ENCODE measurements at regions not wholly inside any gene's neighbourhood (a gene's known extent, or its start where the extent isn't known, plus 50 kb on each side); places are given as distances from the start of the nearest gene placed in this dataset.

GRCh38 chr12:85733221-85733840 lies 102.9 kb downstream of the RASSF9 start:
- no peak overlapping the region for H3K4me3 ChIP-seq (ENCODE audit: low read depth in 1 of 2, low read length in 2 of 2)
- H3K27ac ChIP-seq (ENCODE audit: low read depth in 2 of 2, low read length in 1 of 2), result no peak overlapping the region
- no peaks in the 10 kb centered on the region for H3K9me3 ChIP-seq (ENCODE audit: control insufficient read depth in 2 of 2, insufficient read depth in 1 of 2, low read depth in 1 of 2, low read length in 1 of 2)
- WGBS, 2 donors, result 67 to 76% methylated on average over 5 of the region's 5 CpGs
- H3K27me3 ChIP-seq (ENCODE audit: control insufficient read depth in 1 of 2, insufficient read depth in 2 of 2, low read length in 2 of 2), result no peaks in the 10 kb centered on the region
- no peaks in the 10 kb centered on the region for H3K4me1 ChIP-seq (ENCODE audit: control insufficient read depth in 2 of 2, insufficient read depth in 2 of 2, low read length in 1 of 2)
- no peaks in the 10 kb centered on the region for H3K36me3 ChIP-seq (ENCODE audit: control insufficient read depth in 2 of 2, insufficient read depth in 2 of 2, low read length in 1 of 2)

GRCh38 chr12:85733984-85734383 lies 102.2 kb downstream of the RASSF9 start:
- no peaks in the 10 kb centered on the region for H3K9me3 ChIP-seq (ENCODE audit: control insufficient read depth in 2 of 2, insufficient read depth in 1 of 2, low read depth in 1 of 2, low read length in 1 of 2)
- H3K27me3 ChIP-seq (ENCODE audit: control insufficient read depth in 1 of 2, insufficient read depth in 2 of 2, low read length in 2 of 2), result no peaks in the 10 kb centered on the region
- no peaks in the 10 kb centered on the region for H3K36me3 ChIP-seq (ENCODE audit: control insufficient read depth in 2 of 2, insufficient read depth in 2 of 2, low read length in 1 of 2)
- no peak overlapping the region for H3K27ac ChIP-seq (ENCODE audit: low read depth in 2 of 2, low read length in 1 of 2)
- H3K4me3 ChIP-seq (ENCODE audit: low read depth in 1 of 2, low read length in 2 of 2), result no peak overlapping the region
- 85 to 86% methylated on average over 1 of the region's 1 CpG for WGBS, 2 donors
- H3K4me1 ChIP-seq (ENCODE audit: control insufficient read depth in 2 of 2, insufficient read depth in 2 of 2, low read length in 1 of 2), result no peaks in the 10 kb centered on the region

- Histone ChIP-seq H3K4me3 (ENCODE audit: low read depth in 1 of 2, low read length in 2 of 2) (no peak overlapping the region), H3K36me3 (ENCODE audit: control insufficient read depth in 2 of 2, insufficient read depth in 2 of 2, low read length in 1 of 2) (no peaks in the 10 kb centered on the region), H3K4me1 (ENCODE audit: control insufficient read depth in 2 of 2, insufficient read depth in 2 of 2, low read length in 1 of 2) (no peaks in the 10 kb centered on the region), H3K27me3 (ENCODE audit: control insufficient read depth in 1 of 2, insufficient read depth in 2 of 2, low read length in 2 of 2) (no peaks in the 10 kb centered on the region), H3K27ac (ENCODE audit: low read depth in 2 of 2, low read length in 1 of 2) (no peak overlapping the region), H3K9me3 (ENCODE audit: control insufficient read depth in 2 of 2, insufficient read depth in 1 of 2, low read depth in 1 of 2, low read length in 1 of 2) (no peaks in the 10 kb centered on the region)
- 18 to 34% methylated on average over 1 of the region's 1 CpG for WGBS, 2 donors
Measured at GRCh38 chr12:85740186-85740585, 96.0 kb downstream of the RASSF9 start.

GRCh38 chr12:85741046-85741445 lies 95.2 kb downstream of the RASSF9 start:
- Histone ChIP-seq H3K27ac (ENCODE audit: low read depth in 2 of 2, low read length in 1 of 2) (no peak overlapping the region), H3K4me3 (ENCODE audit: low read depth in 1 of 2, low read length in 2 of 2) (no peak overlapping the region), H3K36me3 (ENCODE audit: control insufficient read depth in 2 of 2, insufficient read depth in 2 of 2, low read length in 1 of 2) (no peaks in the 10 kb centered on the region), H3K4me1 (ENCODE audit: control insufficient read depth in 2 of 2, insufficient read depth in 2 of 2, low read length in 1 of 2) (no peaks in the 10 kb centered on the region), H3K9me3 (ENCODE audit: control insufficient read depth in 2 of 2, insufficient read depth in 1 of 2, low read depth in 1 of 2, low read length in 1 of 2) (no peaks in the 10 kb centered on the region), H3K27me3 (ENCODE audit: control insufficient read depth in 1 of 2, insufficient read depth in 2 of 2, low read length in 2 of 2) (no peaks in the 10 kb centered on the region)

- Histone ChIP-seq H3K9me3 (ENCODE audit: control insufficient read depth in 2 of 2, insufficient read depth in 1 of 2, low read depth in 1 of 2, low read length in 1 of 2) (no peaks in the 10 kb centered on the region), H3K27me3 (ENCODE audit: control insufficient read depth in 1 of 2, insufficient read depth in 2 of 2, low read length in 2 of 2) (no peaks in the 10 kb centered on the region), H3K36me3 (ENCODE audit: control insufficient read depth in 2 of 2, insufficient read depth in 2 of 2, low read length in 1 of 2) (no peaks in the 10 kb centered on the region), H3K4me3 (ENCODE audit: low read depth in 1 of 2, low read length in 2 of 2) (no peak overlapping the region), H3K27ac (ENCODE audit: low read depth in 2 of 2, low read length in 1 of 2) (no peak overlapping the region), H3K4me1 (ENCODE audit: control insufficient read depth in 2 of 2, insufficient read depth in 2 of 2, low read length in 1 of 2) (no peaks in the 10 kb centered on the region)
- 26 to 36% methylated on average over 3 of the region's 3 CpGs for whole genome bisulfite sequencing, 2 donors
Measured at GRCh38 chr12:85747941-85748495, 88.2 kb downstream of the RASSF9 start.
